ENCODE measurements at regions not wholly inside any gene's neighbourhood (a gene's known extent, or its start where the extent isn't known, plus 50 kb on each side); places are given as distances from the start of the nearest gene placed in this dataset.
A peak's percentile ranks its signal among the peaks of the same experiment; 100 is the strongest.

- no peak for TF ChIP-seq POLR2A (IDR thresholded peaks at IDR 0.05; ENCODE audit: borderline replicate concordance, extremely low read depth, insufficient read depth, insufficient read length)
- TF ChIP-seq, protein P1, sequence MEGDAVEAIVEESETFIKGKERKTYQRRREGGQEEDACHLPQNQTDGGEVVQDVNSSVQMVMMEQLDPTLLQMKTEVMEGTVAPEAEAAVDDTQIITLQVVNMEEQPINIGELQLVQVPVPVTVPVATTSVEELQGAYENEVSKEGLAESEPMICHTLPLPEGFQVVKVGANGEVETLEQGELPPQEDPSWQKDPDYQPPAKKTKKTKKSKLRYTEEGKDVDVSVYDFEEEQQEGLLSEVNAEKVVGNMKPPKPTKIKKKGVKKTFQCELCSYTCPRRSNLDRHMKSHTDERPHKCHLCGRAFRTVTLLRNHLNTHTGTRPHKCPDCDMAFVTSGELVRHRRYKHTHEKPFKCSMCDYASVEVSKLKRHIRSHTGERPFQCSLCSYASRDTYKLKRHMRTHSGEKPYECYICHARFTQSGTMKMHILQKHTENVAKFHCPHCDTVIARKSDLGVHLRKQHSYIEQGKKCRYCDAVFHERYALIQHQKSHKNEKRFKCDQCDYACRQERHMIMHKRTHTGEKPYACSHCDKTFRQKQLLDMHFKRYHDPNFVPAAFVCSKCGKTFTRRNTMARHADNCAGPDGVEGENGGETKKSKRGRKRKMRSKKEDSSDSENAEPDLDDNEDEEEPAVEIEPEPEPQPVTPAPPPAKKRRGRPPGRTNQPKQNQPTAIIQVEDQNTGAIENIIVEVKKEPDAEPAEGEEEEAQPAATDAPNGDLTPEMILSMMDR (IDR thresholded peaks at IDR 0.05 in 2 of 3, conservative IDR thresholded peaks at IDR 0.05 in 1 of 3; ENCODE audit: borderline replicate concordance in 1 of 3, insufficient read depth in 1 of 3, low read depth in 2 of 3, low read length in 2 of 3): peak; percentile 38 to 63 (median 39); a peak in 5 of 6 replicates
- no peak for TF ChIP-seq EZH2 (IDR thresholded peaks at IDR 0.05)
Observed at GRCh38 chr5:114789773-114790402, 379.8 kb downstream of the TRIM36 start.
